ENCODE measurements at regions not wholly inside any gene's neighbourhood (a gene's known extent, or its start where the extent isn't known, plus 50 kb on each side); places are given as distances from the start of the nearest gene placed in this dataset.

GRCh38 chr12:63042646-63043045 is 107.7 kb upstream of the PPM1H start:
- Histone ChIP-seq H3K9ac (ENCODE audit: insufficient read depth in 1 of 2, low read depth in 2 of 2, low read length in 2 of 2) (no peak overlapping the region), H3K9me3 (replicated peaks; ENCODE audit: control insufficient read depth, insufficient read depth, low read depth, low read length) (no peaks in the 10 kb centered on the region), H4K20me1 (replicated peaks; ENCODE audit: control insufficient read depth, insufficient read depth, low read length) (no peaks in the 10 kb centered on the region), H3K4me1 (replicated peaks in 1 of 2; ENCODE audit: control insufficient read depth in 2 of 2, insufficient read depth in 2 of 2, low read length in 2 of 2) (no peaks in the 10 kb centered on the region; a peak in 1 of 5 replicates), H3K79me2 (ENCODE audit: control insufficient read depth, insufficient read depth, low read length) (no peaks in the 10 kb centered on the region), H3K27ac (ENCODE audit: extremely low read depth, low read depth, low read length) (no peak overlapping the region), H3K4me3 (no peak overlapping the region), H2AFZ (ENCODE audit: low read depth, low read length) (no peak overlapping the region), H3K36me3 (ENCODE audit: control insufficient read depth, insufficient read depth, low read length) (no peaks in the 10 kb centered on the region), H3K4me2 (ENCODE audit: insufficient read depth, low read length) (no peak overlapping the region), H3K27me3 (ENCODE audit: control insufficient read depth in 2 of 2, insufficient read depth in 2 of 2, low read length in 2 of 2) (no peaks in the 10 kb centered on the region), H3K9me1 (ENCODE audit: control insufficient read depth, insufficient read depth, low read length) (no peaks in the 10 kb centered on the region)
- CTCF ChIA-PET (ENCODE audit: low intra/inter-chr PET ratio) = interaction anchor here (0.7 kb wide), 1 partner anchor 1270 kb away, joined by 3 read pairs; no protein-coding TSS in a partner anchor
- intact Hi-C loops (cut with micrococcal nuclease) = no loop called here
- FAIRE-seq (no peak), DNase-seq (ENCODE audit: extremely low read depth in 1 of 4, low spot score in 3 of 4) (no peak), ATAC-seq (no peak)
- WGBS (ENCODE audit: insufficient coverage, low coverage, missing lambda C conversion rate) = 7% methylated on average over 1 of the region's 1 CpG
- no TSS peak for BruUV-seq (replicated peaks)
- TF ChIP-seq E2F3 (CRISPR knock-in tag; IDR thresholded peaks at IDR 0.05) = no peak
- no peak for TF ChIP-seq HNRNPUL1 (IDR thresholded peaks at IDR 0.05; ENCODE audit: low read length)
- no peak for TF ChIP-seq BRCA1 (IDR thresholded peaks at IDR 0.05)
- TF ChIP-seq BRCA1 (CRISPR knock-in tag; IDR thresholded peaks at IDR 0.05) = no peak
- no peak for TF ChIP-seq ZNF436 (CRISPR knock-in tag; IDR thresholded peaks at IDR 0.05)
- TF ChIP-seq, protein P1, sequence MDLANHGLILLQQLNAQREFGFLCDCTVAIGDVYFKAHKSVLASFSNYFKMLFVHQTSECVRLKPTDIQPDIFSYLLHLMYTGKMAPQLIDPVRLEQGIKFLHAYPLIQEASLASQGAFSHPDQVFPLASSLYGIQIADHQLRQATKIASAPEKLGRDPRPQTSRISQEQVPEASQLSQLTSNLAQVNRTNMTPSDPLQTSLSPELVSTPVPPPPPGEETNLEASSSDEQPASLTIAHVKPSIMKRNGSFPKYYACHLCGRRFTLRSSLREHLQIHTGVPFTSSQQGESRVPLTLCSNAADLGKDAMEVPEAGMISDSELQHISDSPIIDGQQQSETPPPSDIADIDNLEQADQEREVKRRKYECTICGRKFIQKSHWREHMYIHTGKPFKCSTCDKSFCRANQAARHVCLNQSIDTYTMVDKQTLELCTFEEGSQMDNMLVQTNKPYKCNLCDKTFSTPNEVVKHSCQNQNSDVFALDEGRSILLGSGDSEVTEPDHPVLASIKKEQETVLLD (IDR thresholded peaks at IDR 0.05) = no peak
- in situ Hi-C loops (cut with MboI) = no loop called here
- POLR2A ChIA-PET = interaction anchor here (0.5 kb wide), 1 partner anchor 140 kb away, joined by 3 read pairs; no protein-coding TSS in a partner anchor

GRCh38 chr12:63041601-63042000 is 106.7 kb upstream of the PPM1H start:
- intact Hi-C loops (cut with micrococcal nuclease) = no loop called here
- Histone ChIP-seq H3K36me3 (ENCODE audit: control insufficient read depth, insufficient read depth, low read length) (no peaks in the 10 kb centered on the region), H3K9me3 (replicated peaks; ENCODE audit: control insufficient read depth, insufficient read depth, low read depth, low read length) (no peaks in the 10 kb centered on the region), H3K79me2 (ENCODE audit: control insufficient read depth, insufficient read depth, low read length) (no peaks in the 10 kb centered on the region), H3K4me1 (replicated peaks in 1 of 2; ENCODE audit: control insufficient read depth in 2 of 2, insufficient read depth in 2 of 2, low read length in 2 of 2) (no peaks in the 10 kb centered on the region; a peak in 1 of 5 replicates), H3K4me2 (ENCODE audit: insufficient read depth, low read length) (no peak overlapping the region), H3K27ac (ENCODE audit: extremely low read depth, low read depth, low read length) (no peak overlapping the region), H3K4me3 (no peak overlapping the region), H2AFZ (ENCODE audit: low read depth, low read length) (no peak overlapping the region), H4K20me1 (replicated peaks; ENCODE audit: control insufficient read depth, insufficient read depth, low read length) (no peaks in the 10 kb centered on the region), H3K9me1 (ENCODE audit: control insufficient read depth, insufficient read depth, low read length) (no peaks in the 10 kb centered on the region), H3K9ac (ENCODE audit: insufficient read depth in 1 of 2, low read depth in 2 of 2, low read length in 2 of 2) (no peak overlapping the region), H3K27me3 (ENCODE audit: control insufficient read depth in 2 of 2, insufficient read depth in 2 of 2, low read length in 2 of 2) (no peaks in the 10 kb centered on the region)
- in situ Hi-C loops (cut with MboI) = no loop called here
- 15% methylated on average over 1 of the region's 1 CpG for WGBS (ENCODE audit: insufficient coverage, low coverage, missing lambda C conversion rate)
- ATAC-seq (no peak), FAIRE-seq (no peak), DNase-seq (ENCODE audit: extremely low read depth in 1 of 4, low spot score in 3 of 4) (no peak)
- ChIA-PET CTCF (ENCODE audit: low intra/inter-chr PET ratio) (no interaction called here), POLR2A (no interaction called here)
- no TSS peak for BruUV-seq (replicated peaks)
- no peak for TF ChIP-seq ZFPM2 (CRISPR knock-in tag; IDR thresholded peaks at IDR 0.05)
- no peak for TF ChIP-seq ZNF699 (CRISPR knock-in tag; IDR thresholded peaks at IDR 0.05; ENCODE audit: insufficient replicate concordance)
- TF ChIP-seq, protein P2, sequence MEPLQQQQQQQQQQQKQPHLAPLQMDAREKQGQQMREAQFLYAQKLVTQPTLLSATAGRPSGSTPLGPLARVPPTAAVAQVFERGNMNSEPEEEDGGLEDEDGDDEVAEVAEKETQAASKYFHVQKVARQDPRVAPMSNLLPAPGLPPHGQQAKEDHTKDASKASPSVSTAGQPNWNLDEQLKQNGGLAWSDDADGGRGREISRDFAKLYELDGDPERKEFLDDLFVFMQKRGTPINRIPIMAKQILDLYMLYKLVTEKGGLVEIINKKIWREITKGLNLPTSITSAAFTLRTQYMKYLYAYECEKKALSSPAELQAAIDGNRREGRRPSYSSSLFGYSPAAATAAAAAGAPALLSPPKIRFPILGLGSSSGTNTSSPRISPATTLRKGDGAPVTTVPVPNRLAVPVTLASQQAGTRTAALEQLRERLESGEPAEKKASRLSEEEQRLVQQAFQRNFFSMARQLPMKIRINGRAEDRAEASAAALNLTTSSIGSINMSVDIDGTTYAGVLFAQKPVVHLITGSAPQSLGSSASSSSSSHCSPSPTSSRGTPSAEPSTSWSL (CRISPR knock-in tag; IDR thresholded peaks at IDR 0.05; ENCODE audit: borderline replicate concordance) = no peak
- no peak for TF ChIP-seq PCBP2 (IDR thresholded peaks at IDR 0.05; ENCODE audit: low read depth, low read length, poor library complexity, severe bottlenecking)
- no peak for TF ChIP-seq PHF21A (IDR thresholded peaks at IDR 0.05; ENCODE audit: borderline replicate concordance, low read depth)
- TF ChIP-seq, protein P3, sequence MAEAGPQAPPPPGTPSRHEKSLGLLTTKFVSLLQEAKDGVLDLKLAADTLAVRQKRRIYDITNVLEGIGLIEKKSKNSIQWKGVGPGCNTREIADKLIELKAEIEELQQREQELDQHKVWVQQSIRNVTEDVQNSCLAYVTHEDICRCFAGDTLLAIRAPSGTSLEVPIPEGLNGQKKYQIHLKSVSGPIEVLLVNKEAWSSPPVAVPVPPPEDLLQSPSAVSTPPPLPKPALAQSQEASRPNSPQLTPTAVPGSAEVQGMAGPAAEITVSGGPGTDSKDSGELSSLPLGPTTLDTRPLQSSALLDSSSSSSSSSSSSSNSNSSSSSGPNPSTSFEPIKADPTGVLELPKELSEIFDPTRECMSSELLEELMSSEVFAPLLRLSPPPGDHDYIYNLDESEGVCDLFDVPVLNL (CRISPR knock-in tag; IDR thresholded peaks at IDR 0.05; ENCODE audit: low read depth) = no peak
- TF ChIP-seq ETS2 (tag; IDR thresholded peaks at IDR 0.05; ENCODE audit: borderline replicate concordance, poor library complexity, severe bottlenecking) = no peak
- no peak for TF ChIP-seq FOS (IDR thresholded peaks at IDR 0.05; ENCODE audit: extremely low read depth, insufficient read length)

Measured in K562 (cell line).